ENCODE measurements at regions not wholly inside any gene's neighbourhood (a gene's known extent, or its start where the extent isn't known, plus 50 kb on each side); places are given as distances from the start of the nearest gene placed in this dataset.

DNA sequence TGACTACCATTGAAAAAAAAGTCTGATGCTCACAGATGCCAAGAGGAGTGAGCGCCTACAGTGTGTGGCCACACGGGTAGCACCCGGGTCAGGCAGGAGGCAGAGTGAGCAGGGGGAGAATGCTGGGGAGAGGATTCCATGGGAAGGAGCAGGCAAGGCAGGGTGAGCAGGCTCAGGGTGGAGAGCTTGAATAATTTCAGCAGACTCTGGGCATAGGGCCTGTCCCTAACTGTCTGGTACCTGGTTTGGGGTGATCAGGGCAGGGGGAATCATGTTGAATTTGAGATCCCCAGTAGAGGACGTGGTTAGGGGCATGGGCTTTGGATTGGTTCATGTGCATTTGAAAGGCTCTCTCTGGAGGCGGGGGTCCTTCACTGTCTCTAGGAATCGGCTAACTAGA lies 51.2 kb upstream of the TLR3 start:
- Histone ChIP-seq H3K79me2 (ENCODE audit: control insufficient read depth, insufficient read depth, low read length) (no peaks in the 10 kb centered on the region), H3K4me2 (ENCODE audit: insufficient read depth, low read length) (no peak overlapping the region), H4K20me1 (replicated peaks; ENCODE audit: control insufficient read depth, extremely low read depth, insufficient read depth, low read length) (no peaks in the 10 kb centered on the region), H3K27me3 (ENCODE audit: control insufficient read depth in 2 of 2, insufficient read depth in 2 of 2, low read length in 2 of 2) (no peaks in the 10 kb centered on the region), H3K36me3 (ENCODE audit: control insufficient read depth in 2 of 2, extremely low read depth in 1 of 2, insufficient read depth in 2 of 2, low read length in 2 of 2) (no peaks in the 10 kb centered on the region), H3K9me1 (replicated peaks; ENCODE audit: control insufficient read depth, extremely low read depth, insufficient read depth, low read length) (no peaks in the 10 kb centered on the region), H2AFZ (ENCODE audit: low read depth, low read length) (no peak overlapping the region), H3K9me3 (replicated peaks; ENCODE audit: control insufficient read depth, insufficient read depth, low read length) (no peaks in the 10 kb centered on the region), H3K4me1 (ENCODE audit: control insufficient read depth, extremely low read depth, insufficient read depth, low read length) (no peaks in the 10 kb centered on the region), H3K4me3 (replicated peaks in 1 of 3; ENCODE audit: insufficient read depth in 1 of 3, low read depth in 1 of 3, low read length in 3 of 3) (no peak overlapping the region), H3K9ac (replicated peaks; ENCODE audit: extremely low read depth, insufficient read depth, low read length) (no peak overlapping the region), H3K27ac (ENCODE audit: insufficient read depth, low read depth, low read length) (no peak overlapping the region)
- CTCF ChIA-PET, result interaction anchor here (1.0 to 5.4 kb wide), 4 partner anchors 21 to 377 kb away, joined by 3 to 91 read pairs (median 26); no protein-coding TSS in a partner anchor
- dilution Hi-C loops (cut with MboI; ENCODE audit: extremely low pct_ligation_motif_present, low sequenced_read_pairs) (no loop called here), intact Hi-C loops (cut with micrococcal nuclease) (no loop called here)
- BruUV-seq (replicated peaks), result no TSS peak
- TF ChIP-seq MYC (IDR thresholded peaks at IDR 0.05; ENCODE audit: low read depth, low read length), result no peak
- no peak for TF ChIP-seq POLR2A (IDR thresholded peaks at IDR 0.05; ENCODE audit: low read depth, low read length)
- no peak for TF ChIP-seq GATA2 (IDR thresholded peaks at IDR 0.05; ENCODE audit: insufficient read depth, insufficient read length, low read depth, low read length)
- no peak for TF ChIP-seq MAX (IDR thresholded peaks at IDR 0.05; ENCODE audit: insufficient read depth, insufficient read length)
- TF ChIP-seq CTCF (IDR thresholded peaks at IDR 0.05; ENCODE audit: extremely low read depth in 1 of 2, insufficient read depth in 1 of 2, low read depth in 1 of 2, low read length in 2 of 2), result no peak
- DNase-seq (ENCODE audit: low read depth, low spot score) (no peak), FAIRE-seq (no peak)
- POLR2A ChIA-PET, result no interaction called here

DNA sequence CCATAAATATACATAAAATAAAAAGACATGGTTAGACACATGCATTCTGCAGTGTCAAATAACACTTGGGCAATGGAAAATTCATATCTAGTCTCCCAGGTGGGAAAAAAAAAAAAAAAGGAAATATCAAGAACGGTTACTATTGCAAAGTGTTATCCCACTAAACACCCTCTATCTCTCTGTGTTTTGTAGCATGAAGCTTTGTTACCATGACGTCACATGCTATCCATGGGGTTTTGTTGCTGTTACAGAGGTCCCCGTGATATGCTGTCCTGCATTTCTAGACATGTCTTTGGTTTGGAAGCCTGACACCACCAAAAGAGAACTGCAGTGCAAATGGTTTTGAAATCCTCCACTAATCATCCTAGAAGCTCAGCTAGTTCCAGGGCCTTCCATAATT lies 50.7 kb upstream of the TLR3 start:
- H3K36me3 ChIP-seq (ENCODE audit: control insufficient read depth in 2 of 2, extremely low read depth in 1 of 2, insufficient read depth in 2 of 2, low read length in 2 of 2), result no peaks in the 10 kb centered on the region
- H2AFZ ChIP-seq (ENCODE audit: low read depth, low read length), result no peak overlapping the region
- no peaks in the 10 kb centered on the region for H3K9me1 ChIP-seq (replicated peaks; ENCODE audit: control insufficient read depth, extremely low read depth, insufficient read depth, low read length)
- no peaks in the 10 kb centered on the region for H4K20me1 ChIP-seq (replicated peaks; ENCODE audit: control insufficient read depth, extremely low read depth, insufficient read depth, low read length)
- FAIRE-seq, result no peak
- H3K79me2 ChIP-seq (ENCODE audit: control insufficient read depth, insufficient read depth, low read length), result no peaks in the 10 kb centered on the region
- no TSS peak for BruUV-seq (replicated peaks)
- H3K4me1 ChIP-seq (ENCODE audit: control insufficient read depth, extremely low read depth, insufficient read depth, low read length), result no peaks in the 10 kb centered on the region
- no peaks in the 10 kb centered on the region for H3K9me3 ChIP-seq (replicated peaks; ENCODE audit: control insufficient read depth, insufficient read depth, low read length)
- H3K4me3 ChIP-seq (replicated peaks in 1 of 3; ENCODE audit: insufficient read depth in 1 of 3, low read depth in 1 of 3, low read length in 3 of 3), result no peak overlapping the region
- ChIA-PET CTCF (interaction anchor here (1.0 to 5.4 kb wide), 6 partner anchors 11 to 377 kb away, joined by 3 to 91 read pairs (median 4); no protein-coding TSS in a partner anchor), POLR2A (interaction anchor here (0.7 kb wide), 1 partner anchor 336 kb away, joined by 5 read pairs; no protein-coding TSS in a partner anchor)
- TF ChIP-seq MYC (IDR thresholded peaks at IDR 0.05; ENCODE audit: low read depth, low read length) (no peak), JUN (IDR thresholded peaks at IDR 0.05; ENCODE audit: borderline replicate concordance, insufficient read depth, insufficient read length, low read depth) (no peak), CTCF (IDR thresholded peaks at IDR 0.05; ENCODE audit: extremely low read depth in 1 of 2, insufficient read depth in 1 of 2, low read depth in 1 of 2, low read length in 2 of 2) (no peak), POLR2AphosphoS5 (IDR thresholded peaks at IDR 0.05; ENCODE audit: insufficient read depth, low read depth, low read length) (no peak), MAX (IDR thresholded peaks at IDR 0.05; ENCODE audit: insufficient read depth, insufficient read length) (no peak), FOS (IDR thresholded peaks at IDR 0.05; ENCODE audit: borderline replicate concordance, insufficient read depth, low read length) (no peak), EZH2 (IDR thresholded peaks at IDR 0.05; ENCODE audit: borderline replicate concordance, low read depth, low read length, severe bottlenecking) (no peak), POLR2A (IDR thresholded peaks at IDR 0.05; ENCODE audit: low read depth, low read length) (no peak), GATA2 (IDR thresholded peaks at IDR 0.05; ENCODE audit: insufficient read depth, insufficient read length, low read depth, low read length) (no peak)
- no peak overlapping the region for H3K9ac ChIP-seq (replicated peaks; ENCODE audit: extremely low read depth, insufficient read depth, low read length)
- no peak overlapping the region for H3K27ac ChIP-seq (ENCODE audit: insufficient read depth, low read depth, low read length)
- H3K4me2 ChIP-seq (ENCODE audit: insufficient read depth, low read length), result no peak overlapping the region
- intact Hi-C loops (cut with micrococcal nuclease) (no loop called here), dilution Hi-C loops (cut with MboI; ENCODE audit: extremely low pct_ligation_motif_present, low sequenced_read_pairs) (no loop called here)
- no peaks in the 10 kb centered on the region for H3K27me3 ChIP-seq (ENCODE audit: control insufficient read depth in 2 of 2, insufficient read depth in 2 of 2, low read length in 2 of 2)
- no peak for DNase-seq (ENCODE audit: low read depth, low spot score)
